ENCODE measurements at regions not wholly inside any gene's neighbourhood (a gene's known extent, or its start where the extent isn't known, plus 50 kb on each side); places are given as distances from the start of the nearest gene placed in this dataset.
"Not testable (repeated sequence)": the region's sequence is repeated elsewhere in the genome, so short reads cannot be mapped to it uniquely, and the experiment has no call there.

GRCh38 chr2:122352151-122352550, 596.7 kb downstream of the TSN start:
- H3K4me1 Mint-ChIP-seq, DNase-seq, ATAC-seq, H3K36me3 Mint-ChIP-seq, H3K4me3 Mint-ChIP-seq, POLR2A ChIA-PET, H3K27ac Mint-ChIP-seq, H3K27me3 Mint-ChIP-seq: not testable (repeated sequence)
- H3K9me3 Mint-ChIP-seq: peaks cover 0 to 17% (median 6%) of the 10 kb centered on the region in 9 donors

- ATAC-seq: no peak
- no peak for DNase-seq
- H3K36me3 Mint-ChIP-seq: no peaks in the 10 kb centered on the region
- no peak overlapping the region for H3K4me3 Mint-ChIP-seq
- no peak overlapping the region for H3K27ac Mint-ChIP-seq
- no peaks in the 10 kb centered on the region for H3K4me1 Mint-ChIP-seq
- POLR2A ChIA-PET: no interaction called here
- peaks cover 0 to 7% (median 0%) of the 10 kb centered on the region in 5 donors for H3K27me3 Mint-ChIP-seq
- H3K9me3 Mint-ChIP-seq: peaks cover 0 to 17% (median 2%) of the 10 kb centered on the region in 9 donors
These were observed 602.5 kb downstream of the TSN start for GRCh38 chr2:122357998-122358397.

GRCh38 chr2:122358729-122359128, 603.3 kb downstream of the TSN start:
- Mint-ChIP-seq H3K9me3 (peaks cover 0 to 17% (median under 1%) of the 10 kb centered on the region in 9 donors), H3K27ac (no peak overlapping the region), H3K36me3 (no peaks in the 10 kb centered on the region), H3K4me3 (no peak overlapping the region), H3K27me3 (peaks cover 0 to 7% (median 0%) of the 10 kb centered on the region in 5 donors), H3K4me1 (no peaks in the 10 kb centered on the region)
- POLR2A ChIA-PET: no interaction called here
- no peak for ATAC-seq
- no peak for DNase-seq

DNA sequence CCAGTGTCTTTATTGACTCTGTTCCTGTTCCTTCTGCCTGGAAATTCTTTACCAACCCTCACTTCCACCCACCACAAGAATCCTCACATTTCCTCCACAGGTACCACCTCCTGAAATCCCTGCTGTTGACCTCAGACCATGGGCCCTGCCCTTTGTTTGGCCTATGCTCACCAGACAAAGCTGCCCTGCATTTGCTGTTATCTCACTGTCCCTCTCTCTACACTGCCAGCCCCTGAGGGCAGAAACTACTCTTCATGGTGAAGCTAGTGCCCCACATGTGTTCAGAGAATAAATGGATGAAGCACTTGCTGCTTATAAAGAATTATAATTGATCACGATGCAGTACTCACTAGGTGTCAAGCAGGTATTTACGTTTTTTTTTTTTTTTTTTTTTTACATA, 608.4 kb downstream of the TSN start:
- no peaks in the 10 kb centered on the region for H3K4me1 Mint-ChIP-seq
- ATAC-seq: no peak

DNA sequence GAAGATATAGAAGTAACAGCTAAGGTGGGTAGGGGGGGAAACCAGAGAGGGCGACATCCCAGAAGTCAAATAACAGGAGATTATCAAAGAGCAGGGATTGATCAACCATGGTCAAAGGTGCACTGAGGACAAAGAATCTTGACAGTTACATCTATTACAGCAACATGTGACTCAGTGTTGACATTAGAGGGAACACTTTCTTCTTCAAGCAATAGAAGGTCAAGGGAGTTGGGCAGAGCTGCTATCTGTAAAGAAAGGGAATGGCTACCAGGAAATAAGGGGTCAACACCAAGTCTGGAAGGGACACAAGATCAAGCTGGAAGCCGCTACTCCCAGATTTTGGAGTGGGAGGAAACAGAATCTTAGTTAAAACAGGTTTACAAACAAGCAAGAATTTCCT, 611.0 kb downstream of the TSN start:
- H3K4me3 Mint-ChIP-seq: no peak overlapping the region

More for the DNA sequence above, 608.4 kb downstream of the TSN start:
- Mint-ChIP-seq H3K9me3 (peaks cover 0 to 3% (median 0%) of the 10 kb centered on the region in 9 donors), H3K36me3 (no peaks in the 10 kb centered on the region), H3K4me3 (no peak overlapping the region), H3K27me3 (peaks cover 0 to 7% (median 0%) of the 10 kb centered on the region in 5 donors), H3K27ac (no peak overlapping the region)
- no peak for DNase-seq
- POLR2A ChIA-PET: no interaction called here

GRCh38 chr2:122366969-122367645, 611.7 kb downstream of the TSN start:
- Mint-ChIP-seq H3K27me3 (peaks cover 0 to 7% (median 0%) of the 10 kb centered on the region in 5 donors), H3K27ac (no peak overlapping the region), H3K4me1 (no peaks in the 10 kb centered on the region), H3K4me3 (no peak overlapping the region), H3K9me3 (peaks cover 0 to 8% (median 3%) of the 10 kb centered on the region in 9 donors), H3K36me3 (no peaks in the 10 kb centered on the region)
- DNase-seq (no peak), ATAC-seq (no peak)
- POLR2A ChIA-PET: no interaction called here

More for the DNA sequence above, 611.0 kb downstream of the TSN start:
- H3K4me1 Mint-ChIP-seq: no peaks in the 10 kb centered on the region
- H3K9me3 Mint-ChIP-seq: peaks cover 0 to 6% (median 0%) of the 10 kb centered on the region in 9 donors
- DNase-seq (no peak), ATAC-seq (no peak)
- peaks cover 0 to 7% (median 0%) of the 10 kb centered on the region in 5 donors for H3K27me3 Mint-ChIP-seq
- H3K27ac Mint-ChIP-seq: no peak overlapping the region
- POLR2A ChIA-PET: no interaction called here
- H3K36me3 Mint-ChIP-seq: no peaks in the 10 kb centered on the region

- DNase-seq (no peak), ATAC-seq (no peak)
- Mint-ChIP-seq H3K4me3 (no peak overlapping the region), H3K27me3 (peaks cover 0 to 4% (median 0%) of the 10 kb centered on the region in 5 donors), H3K9me3 (peaks cover 2 to 12% (median 7%) of the 10 kb centered on the region in 9 donors), H3K4me1 (no peaks in the 10 kb centered on the region), H3K36me3 (no peaks in the 10 kb centered on the region), H3K27ac (no peak overlapping the region)
- POLR2A ChIA-PET: no interaction called here
These were observed 612.2 kb downstream of the TSN start for GRCh38 chr2:122367646-122368010.

- H3K4me1 Mint-ChIP-seq: no peaks in the 10 kb centered on the region
- no peak overlapping the region for H3K4me3 Mint-ChIP-seq
- no peaks in the 10 kb centered on the region for H3K36me3 Mint-ChIP-seq
- no peak overlapping the region for H3K27ac Mint-ChIP-seq
- DNase-seq (no peak), ATAC-seq (no peak)
- H3K9me3 Mint-ChIP-seq: peaks cover 7 to 19% (median 13%) of the 10 kb centered on the region in 9 donors
- POLR2A ChIA-PET: no interaction called here
- H3K27me3 Mint-ChIP-seq: peaks cover 0 to 4% (median 0%) of the 10 kb centered on the region in 5 donors
These were observed 613.3 kb downstream of the TSN start for GRCh38 chr2:122368576-122369243.

- no peaks in the 10 kb centered on the region for H3K36me3 Mint-ChIP-seq
- H3K4me3 Mint-ChIP-seq: no peak overlapping the region
- peaks cover 0 to 3% (median under 1%) of the 10 kb centered on the region in 5 donors for H3K27me3 Mint-ChIP-seq
- peaks cover 0 to 14% (median 2%) of the 10 kb centered on the region in 9 donors for H3K9me3 Mint-ChIP-seq
- H3K4me1 Mint-ChIP-seq: no peaks in the 10 kb centered on the region
- POLR2A ChIA-PET: no interaction called here
- H3K27ac Mint-ChIP-seq: no peak overlapping the region
- DNase-seq (no peak), ATAC-seq (no peak)
These were observed 623.1 kb downstream of the TSN start for GRCh38 chr2:122378521-122378920.

GRCh38 chr2:122384768-122385333, 629.4 kb downstream of the TSN start:
- H3K27me3 Mint-ChIP-seq: peaks cover 0 to 1% (median under 1%) of the 10 kb centered on the region in 5 donors
- no peaks in the 10 kb centered on the region for H3K4me1 Mint-ChIP-seq
- DNase-seq (no peak), ATAC-seq (no peak)
- POLR2A ChIA-PET: no interaction called here
- H3K4me3 Mint-ChIP-seq: no peak overlapping the region
- H3K36me3 Mint-ChIP-seq: peaks cover 0 to 18% (median 1%) of the 10 kb centered on the region in 3 donors
- no peak overlapping the region for H3K27ac Mint-ChIP-seq
- H3K9me3 Mint-ChIP-seq: peaks cover 3 to 31% (median 15%) of the 10 kb centered on the region in 9 donors

GRCh38 chr2:122388208-122388607, 632.8 kb downstream of the TSN start:
- Mint-ChIP-seq H3K27ac (no peak overlapping the region), H3K4me3 (no peak overlapping the region), H3K27me3 (peaks cover 0 to 1% (median 0%) of the 10 kb centered on the region in 5 donors), H3K4me1 (no peaks in the 10 kb centered on the region), H3K36me3 (peaks cover 0 to 18% (median 1%) of the 10 kb centered on the region in 3 donors), H3K9me3 (peaks cover 3 to 31% (median 16%) of the 10 kb centered on the region in 9 donors)
- ATAC-seq (no peak), DNase-seq (no peak)
- POLR2A ChIA-PET: no interaction called here

- H3K4me3 Mint-ChIP-seq: no peak overlapping the region
- H3K36me3 Mint-ChIP-seq: peaks cover 0 to 18% (median 1%) of the 10 kb centered on the region in 3 donors
- DNase-seq: no peak
- POLR2A ChIA-PET: no interaction called here
- no peaks in the 10 kb centered on the region for H3K4me1 Mint-ChIP-seq
- no peaks in the 10 kb centered on the region for H3K27me3 Mint-ChIP-seq
- H3K9me3 Mint-ChIP-seq: peaks cover 3 to 31% (median 16%) of the 10 kb centered on the region in 9 donors
- no peak for ATAC-seq
- H3K27ac Mint-ChIP-seq: no peak overlapping the region
These were observed 634.2 kb downstream of the TSN start for GRCh38 chr2:122389694-122390093.

GRCh38 chr2:122390406-122390805, 635.0 kb downstream of the TSN start:
- Mint-ChIP-seq H3K4me3 (no peak overlapping the region), H3K36me3 (peaks cover 0 to 18% (median 1%) of the 10 kb centered on the region in 3 donors), H3K27ac (no peak overlapping the region), H3K9me3 (peaks cover 3 to 31% (median 16%) of the 10 kb centered on the region in 9 donors), H3K4me1 (no peaks in the 10 kb centered on the region), H3K27me3 (no peaks in the 10 kb centered on the region)
- DNase-seq: no peak
- ATAC-seq: no peak
- POLR2A ChIA-PET: no interaction called here
